Lower leg skin (tissue), 4 donors: ENCODE measurements at regions not wholly inside any gene's neighbourhood (a gene's known extent, or its start where the extent isn't known, plus 50 kb on each side); places are given as distances from the start of the nearest gene placed in this dataset.
A peak's percentile ranks its signal among the peaks of the same experiment; 100 is the strongest.

Experiments
- DNase-seq, 2 donors: peaks; one replicate each; pipeline ENCODE4 v3.0.0-alpha.2; 2019; ENCODE audit warnings: low spot score in 2 of 2
- H3K4me3 ChIP-seq: fragments of 200-600 bp; sonication (generic); 2 replicates; pipeline ENCODE4 v1.5.1; 2017; ENCODE audit warnings: mild to moderate bottlenecking, low read depth; ENCODE audit not compliant: poor library complexity, severe bottlenecking
- CTCF ChIP-seq, 3 donors: fragments of 450-650 bp; IDR thresholded peaks; one replicate each; pipeline ENCODE4 v1.5.1; 2016; ENCODE audit warnings: antibody characterized with exemption in 3 of 3, mild to moderate bottlenecking in 3 of 3, moderate library complexity in 2 of 3
- POLR2A ChIP-seq, 2 donors: fragments of 450-650 bp; IDR thresholded peaks; one replicate each; pipeline ENCODE4 v1.6.1; 2016 to 2017; ENCODE audit warnings: antibody characterized with exemption in 2 of 2, mild to moderate bottlenecking in 1 of 2, moderate library complexity in 1 of 2
- WGBS, 2 donors: methylation state at CpG; one replicate each; pipeline ENCODE4 v1.1.5; 2018; 5-methylcytosine and 5-hydroxymethylcytosine counted together
- intact Hi-C: fragments of 100-400 bp; cut with DNase I; formaldehyde crosslinking; loops from one replicate; pipeline ENCODE4 v1.15.0; 2023; ENCODE audit warnings: low total_unique reads

DNA sequence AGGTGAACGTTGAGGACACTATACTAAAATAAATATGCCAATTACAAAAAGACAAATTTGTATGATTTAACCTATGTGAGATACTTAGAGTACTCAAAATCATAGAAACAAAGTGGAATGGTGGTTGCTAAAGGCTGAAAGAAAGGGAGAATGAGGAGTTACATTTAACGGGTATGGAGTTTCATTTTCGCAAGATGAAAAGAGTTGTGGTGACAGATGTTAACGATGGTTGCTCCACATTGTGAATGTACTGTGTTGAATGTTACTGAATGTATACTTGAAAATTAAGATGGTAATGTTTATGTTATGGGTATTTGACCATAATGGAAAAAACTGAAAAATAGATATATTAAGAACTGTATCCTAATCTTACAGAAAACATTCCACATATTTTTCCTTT is 51.3 kb upstream of the MOCS2 start:
- DNase-seq: no peak
- TF ChIP-seq CTCF (IDR thresholded peaks at IDR 0.05): no peak
- TF ChIP-seq POLR2A (IDR thresholded peaks at IDR 0.05): no peak
- intact Hi-C loops: no loop called here
- no peak overlapping the region for H3K4me3 ChIP-seq
- WGBS, 2 donors: 73 to 74% methylated on average over 4 of the region's 4 CpGs

DNA sequence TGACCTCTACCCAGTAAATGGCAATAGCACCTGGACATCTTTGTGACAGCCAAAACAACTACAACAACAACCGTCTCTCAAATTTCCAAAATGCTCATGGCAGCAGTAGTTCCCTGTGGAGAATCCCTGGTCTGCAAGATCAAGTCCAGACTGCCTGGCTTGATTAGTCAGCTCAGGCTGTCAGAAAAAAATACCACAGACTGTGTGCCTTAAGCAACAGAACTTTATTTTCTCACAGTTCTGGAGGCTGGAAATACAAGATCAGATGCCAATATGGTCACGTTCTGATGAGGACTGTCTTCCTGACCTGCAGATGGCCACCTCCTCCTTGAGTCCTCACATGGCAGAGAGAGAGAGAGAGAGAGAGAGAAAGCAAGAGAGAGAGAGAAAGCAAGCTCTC is 52.3 kb upstream of the MOCS2 start:
- TF ChIP-seq CTCF (IDR thresholded peaks at IDR 0.05): no peak
- TF ChIP-seq POLR2A (IDR thresholded peaks at IDR 0.05): no peak
- intact Hi-C loops: no loop called here
- DNase-seq: peak in 1 of 2 donors; percentile 32
- WGBS, 2 donors: 31 to 43% methylated on average over 2 of the region's 2 CpGs
- H3K4me3 ChIP-seq: no peak overlapping the region

DNA sequence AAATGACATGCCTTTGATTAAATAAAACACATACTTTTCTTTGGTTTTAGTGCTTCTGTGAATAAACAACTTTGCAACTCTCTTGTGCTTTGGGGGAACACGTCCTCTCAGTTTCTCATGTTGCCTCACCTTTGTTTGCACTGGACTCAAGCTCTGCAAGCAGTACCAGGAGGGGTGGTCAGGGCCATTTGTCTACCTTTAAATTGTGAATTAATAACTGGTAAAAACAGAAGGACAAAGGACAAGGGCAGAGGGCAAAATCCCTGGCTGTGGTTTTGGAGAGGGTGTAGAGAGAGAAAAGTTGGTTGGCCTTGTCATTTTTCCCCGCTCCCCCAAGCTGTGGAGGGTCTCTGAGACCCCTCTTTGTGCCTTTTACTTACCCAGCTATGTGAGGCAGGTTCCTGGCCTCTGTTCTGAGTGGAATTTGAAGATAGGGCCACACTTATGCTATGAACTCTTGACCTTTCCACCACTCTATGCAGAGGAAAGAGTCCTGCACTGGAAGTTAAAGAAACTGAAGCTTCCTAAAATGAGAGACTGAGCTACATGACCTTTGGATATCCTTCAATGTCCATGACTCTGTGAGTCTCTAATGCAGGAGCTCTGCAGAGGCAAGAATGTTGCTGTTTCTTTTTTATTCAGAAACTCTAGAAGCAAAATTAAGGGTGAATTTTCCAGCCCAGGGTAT is 55.1 kb upstream of the MOCS2 start:
- intact Hi-C loops: no loop called here
- 59 to 82% methylated on average over 2 of the region's 2 CpGs for WGBS, 2 donors
- DNase-seq: no peak

DNA sequence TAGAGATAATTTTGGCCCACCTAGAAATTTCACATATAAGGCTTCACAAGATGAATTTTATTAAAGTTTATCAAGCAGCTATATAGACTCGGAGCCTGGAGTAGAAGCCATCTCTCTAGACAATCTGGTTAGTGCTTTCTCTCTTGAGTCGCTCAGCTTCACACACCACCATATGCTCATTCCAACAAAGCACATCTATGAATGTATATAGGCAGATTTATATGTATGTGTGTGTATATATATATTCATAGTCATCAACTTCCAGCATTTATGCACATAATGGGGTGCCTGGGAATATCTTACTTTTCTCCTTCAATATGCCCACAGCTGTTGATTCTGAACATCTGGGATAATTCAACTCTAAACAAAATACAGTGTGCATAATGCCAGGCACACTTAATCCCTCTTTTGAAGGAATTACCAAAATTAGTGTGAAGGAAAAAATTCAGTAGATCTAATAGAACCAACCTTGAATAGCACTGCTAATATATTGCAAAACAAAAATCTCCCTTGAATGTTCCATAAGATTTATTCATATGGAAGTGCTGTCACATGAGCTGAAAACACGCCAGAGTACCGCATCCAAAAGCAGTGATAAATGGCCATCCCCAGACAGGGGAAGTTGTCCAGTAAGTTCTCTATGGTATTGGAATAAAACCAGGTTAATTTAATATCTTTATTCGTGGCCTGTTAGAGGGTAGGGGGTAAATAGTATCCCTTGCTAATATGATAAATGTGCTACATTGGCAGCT is 56.0 kb upstream of the MOCS2 start:
- intact Hi-C loops: no loop called here
- no peak for DNase-seq
- no peak overlapping the region for H3K4me3 ChIP-seq
- 58 to 59% methylated on average over 5 of the region's 5 CpGs for WGBS, 2 donors
- TF ChIP-seq CTCF (IDR thresholded peaks at IDR 0.05): no peak
- TF ChIP-seq POLR2A (IDR thresholded peaks at IDR 0.05): no peak

More for the DNA sequence above, 55.1 kb upstream of the MOCS2 start:
- TF ChIP-seq CTCF (IDR thresholded peaks at IDR 0.05) (no peak), POLR2A (IDR thresholded peaks at IDR 0.05) (no peak)
- no peak overlapping the region for H3K4me3 ChIP-seq

DNA sequence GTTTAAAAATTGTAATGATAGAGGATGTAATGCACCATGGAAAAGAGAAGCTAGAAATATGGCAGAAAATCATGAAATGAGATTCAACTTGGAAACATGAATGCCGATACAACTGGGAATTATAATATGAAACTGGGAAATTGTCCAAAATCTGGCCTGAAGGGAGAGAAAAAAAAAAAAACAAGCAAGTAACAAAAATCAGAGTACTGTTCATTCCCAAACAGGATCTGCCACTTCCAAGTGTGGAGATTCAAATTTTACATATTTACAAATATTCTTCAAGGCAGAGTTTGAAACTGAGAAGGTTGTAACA is 56.6 kb upstream of the MOCS2 start:
- no peak overlapping the region for H3K4me3 ChIP-seq
- intact Hi-C loops: no loop called here
- no peak for DNase-seq
- TF ChIP-seq POLR2A (IDR thresholded peaks at IDR 0.05) (no peak), CTCF (IDR thresholded peaks at IDR 0.05) (no peak)
- WGBS, 2 donors: 19 to 21% methylated on average over 1 of the region's 1 CpG
